A549 (cell line): ENCODE measurements at regions not wholly inside any gene's neighbourhood (a gene's known extent, or its start where the extent isn't known, plus 50 kb on each side); places are given as distances from the start of the nearest gene placed in this dataset.

Source experiments
- ATAC-seq, 2 experiments: fragments of 200-7000 bp in 1 of 2; fragments of >200 bp in 1 of 2; cut with Nextera tagmentation in 1 of 2; cut with Tn5 transposase in 1 of 2; 3 replicates each; pipeline versions ENCODE4 v1.8.0 to v1.9.1; 2018 to 2020; ENCODE audit warnings: mild to moderate bottlenecking in 1 of 2, moderate library complexity in 1 of 2
- CTCF ChIA-PET: fragments of 300-600 bp; sonication (Branson Sonifier 250); formaldehyde crosslinking; extraction: SDS; loops from one replicate; lab custom pipeline; 2021; ENCODE audit warnings: antibody characterized with exemption, inconsistent platforms; lab: Yijun Ruan, JAX
- POLR2A ChIA-PET: fragments of 350-600 bp; formaldehyde crosslinking; extraction: SDS; loops from one replicate; lab custom pipeline; 2021; ENCODE audit warnings: antibody characterized with exemption, inconsistent platforms; lab: Yijun Ruan, JAX
- DNase-seq, 2 experiments: peaks; one replicate each; pipeline versions ENCODE4 v3.0.0 to v3.0.0-alpha.2; 2011 to 2016; ENCODE audit warnings: low read depth in 1 of 2, low spot score in 1 of 2
- FAIRE-seq: peaks from 2 replicates; lab custom pipeline; 2011; peaks lifted over from hg19 to GRCh38; lab: Jason Lieb, UNC
- H3K27ac ChIP-seq, 2 experiments: fragments of >200 bp; sonication (Bioruptor Twin); formaldehyde crosslinking; 3 replicates each; pipeline ENCODE4 v1.5.1; 2016 to 2017
- H3K4me1 ChIP-seq: fragments of >200 bp; sonication (Bioruptor Twin); formaldehyde crosslinking; 3 replicates; pipeline ENCODE4 v1.6.1; 2016
- H3K4me2 ChIP-seq: fragments of >200 bp; sonication (Bioruptor Twin); formaldehyde crosslinking; 3 replicates; pipeline ENCODE4 v1.6.1; 2016
- H3K4me3 ChIP-seq: fragments of >200 bp; sonication (Bioruptor Twin); formaldehyde crosslinking; 3 replicates; pipeline ENCODE4 v1.5.1; 2016
- H3K9me3 ChIP-seq: fragments of >200 bp; sonication (Bioruptor Twin); formaldehyde crosslinking; 3 replicates; pipeline ENCODE4 v1.6.1; 2016
- CBX2 ChIP-seq: fragments of 200-600 bp; sonication (generic); IDR thresholded peaks from 2 replicates; pipeline ENCODE4 v1.6.1; 2016; ENCODE audit warnings: low read depth, mild to moderate bottlenecking, borderline replicate concordance
- CBX8 ChIP-seq: fragments of 200-600 bp; sonication (generic); IDR thresholded peaks from 2 replicates; pipeline ENCODE4 v1.6.1; 2016
- CEBPB ChIP-seq, 2 experiments: fragments of >200 bp in 1 of 2; sonication (Bioruptor Twin) in 1 of 2; formaldehyde crosslinking in 1 of 2; IDR thresholded peaks; 2 replicates each; pipeline ENCODE4 v1.6.1; 2012 to 2016
- CHD2 ChIP-seq: fragments of 150-350 bp; IDR thresholded peaks from 2 replicates; pipeline ENCODE4 v1.6.1; 2014; ENCODE audit warnings: low read length; ENCODE audit not compliant: partially characterized antibody
- EHMT2 ChIP-seq: fragments of 200-600 bp; sonication (generic); IDR thresholded peaks from 2 replicates; pipeline ENCODE4 v1.6.1; 2016; ENCODE audit warnings: antibody characterized with exemption, low read depth, mild to moderate bottlenecking, moderate library complexity
- EP300 ChIP-seq, 2 experiments: fragments of >200 bp; sonication (Bioruptor Twin); formaldehyde crosslinking; IDR thresholded peaks; 2 replicates in 1 of 2; 3 replicates in 1 of 2; pipeline ENCODE4 v1.6.1; 2016 to 2017
- FOSB ChIP-seq: fragments of 250-450 bp; sonication (Bioruptor Pico); IDR thresholded peaks from 2 replicates; pipeline ENCODE4 v1.5.0; 2020; ENCODE audit warnings: mild to moderate bottlenecking, moderate library complexity
- GATA3 ChIP-seq: IDR thresholded peaks from 2 replicates; pipeline ENCODE4 v1.6.1; 2012; ENCODE audit warnings: borderline replicate concordance
- HOXA7 ChIP-seq: fragments of 250-450 bp; sonication (Bioruptor Pico); IDR thresholded peaks from 2 replicates; pipeline ENCODE4 v1.5.0; 2020; ENCODE audit warnings: mild to moderate bottlenecking, moderate library complexity
- HOXB5 ChIP-seq: fragments of 250-450 bp; sonication (Bioruptor Pico); IDR thresholded peaks from 2 replicates; pipeline ENCODE4 v1.5.0; 2020; ENCODE audit warnings: mild to moderate bottlenecking, moderate library complexity
- MAFK ChIP-seq: fragments of 450-650 bp; IDR thresholded peaks from 2 replicates; pipeline ENCODE4 v1.6.1; 2014; ENCODE audit not compliant: partially characterized antibody
- MAZ ChIP-seq: fragments of 150-350 bp; IDR thresholded peaks from 2 replicates; pipeline ENCODE4 v1.6.1; 2014; ENCODE audit warnings: antibody characterized with exemption, low read depth, low read length, borderline replicate concordance
- NFE2L2 ChIP-seq: fragments of 150-350 bp; conservative IDR thresholded peaks from 2 replicates; pipeline ENCODE4 v1.6.1; 2014; ENCODE audit warnings: low read length
- NR3C1 ChIP-seq: fragments of >200 bp; sonication (Bioruptor Twin); formaldehyde crosslinking; IDR thresholded peaks from 3 replicates; pipeline ENCODE4 v1.6.1; 2017
- RFX5 ChIP-seq: fragments of 450-650 bp; IDR thresholded peaks from 2 replicates; pipeline ENCODE4 v1.7.1; 2014; ENCODE audit warnings: antibody characterized with exemption, mild to moderate bottlenecking, moderate library complexity
- RNF2 ChIP-seq: fragments of 200-600 bp; sonication (generic); IDR thresholded peaks from 2 replicates; pipeline ENCODE4 v1.6.1; 2016; ENCODE audit warnings: low read depth, mild to moderate bottlenecking, antibody characterized with exemption, moderate library complexity, borderline replicate concordance
- TP53 ChIP-seq: fragments of 250-450 bp; sonication (Bioruptor Pico); IDR thresholded peaks from 2 replicates; pipeline ENCODE4 v1.5.0; 2021; ENCODE audit warnings: mild to moderate bottlenecking, moderate library complexity
- ZC3H11A ChIP-seq: fragments of 450-650 bp; IDR thresholded peaks from 2 replicates; pipeline ENCODE4 v1.6.1; 2014; ENCODE audit warnings: antibody characterized with exemption, mild to moderate bottlenecking
- ZSCAN20 ChIP-seq: fragments of 250-450 bp; sonication (Bioruptor Pico); IDR thresholded peaks from 2 replicates; pipeline ENCODE4 v1.8.0; 2022; ENCODE audit warnings: mild to moderate bottlenecking, moderate library complexity
- WGBS: methylation state at CpG from one replicate; pipeline ENCODE4 v1.1.6; 2017; ENCODE audit errors: missing lambda C conversion rate; 5-methylcytosine and 5-hydroxymethylcytosine counted together
- TF ChIP-seq, protein P1 (sequence below): fragments of >200 bp; sonication (Bioruptor Twin); formaldehyde crosslinking; IDR thresholded peaks from 3 replicates; pipeline ENCODE4 v1.6.1; 2016
- TF ChIP-seq, protein P2 (sequence below): fragments of 250-450 bp; sonication (Bioruptor Pico); IDR thresholded peaks from 2 replicates; pipeline ENCODE4 v1.5.0; 2021; ENCODE audit warnings: mild to moderate bottlenecking, moderate library complexity, borderline replicate concordance
- TF ChIP-seq, protein P3 (sequence below): IDR thresholded peaks from 2 replicates; pipeline ENCODE4 v1.6.1; 2012
- TF ChIP-seq, protein P4 (sequence below): fragments of >200 bp; sonication (Bioruptor Twin); formaldehyde crosslinking; IDR thresholded peaks from 3 replicates; pipeline ENCODE4 v1.5.1; 2016

DNA sequence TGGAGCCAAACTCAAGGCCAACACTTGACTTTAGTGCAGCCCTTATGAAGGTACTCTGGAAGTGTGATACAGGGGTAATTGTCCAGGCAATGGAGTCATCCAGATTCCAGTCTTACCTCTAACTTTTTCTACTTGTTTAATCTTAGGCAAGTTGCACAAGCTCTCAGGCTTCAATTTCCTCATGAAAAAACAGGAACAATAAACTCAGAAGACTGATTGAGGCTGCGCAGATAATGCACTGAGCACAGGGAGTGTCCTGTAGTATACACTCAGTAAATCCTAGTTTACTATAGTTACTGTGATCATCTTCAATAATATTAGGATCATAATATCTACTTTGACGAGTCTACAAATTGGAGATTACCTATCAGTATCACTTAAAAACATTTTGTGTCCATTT, 127.5 kb upstream of the SMLR1 start:
- no peak overlapping the region for H3K4me2 ChIP-seq
- ChIA-PET POLR2A (no interaction called here), CTCF (interaction anchor here (1.0 to 2.5 kb wide), 2 partner anchors 15 to 375 kb away, joined by 3 to 7 read pairs; no protein-coding TSS in a partner anchor)
- no peak for DNase-seq
- WGBS, result 39% methylated on average over 2 of the region's 2 CpGs
- TF ChIP-seq CEBPB (IDR thresholded peaks at IDR 0.05) (no peak), CBX8 (no peak), CHD2 (no peak), RNF2 (no peak), NR3C1 (no peak), ZSCAN20 (no peak), TP53 (CRISPR knock-in tag) (no peak), ZC3H11A (no peak), CBX2 (no peak), GATA3 (no peak), MAZ (no peak), EP300 (IDR thresholded peaks at IDR 0.05) (no peak), RFX5 (no peak), HOXA7 (no peak), FOSB (CRISPR knock-in tag) (no peak), MAFK (no peak), NFE2L2 (no peak)
- TF ChIP-seq, protein P1, sequence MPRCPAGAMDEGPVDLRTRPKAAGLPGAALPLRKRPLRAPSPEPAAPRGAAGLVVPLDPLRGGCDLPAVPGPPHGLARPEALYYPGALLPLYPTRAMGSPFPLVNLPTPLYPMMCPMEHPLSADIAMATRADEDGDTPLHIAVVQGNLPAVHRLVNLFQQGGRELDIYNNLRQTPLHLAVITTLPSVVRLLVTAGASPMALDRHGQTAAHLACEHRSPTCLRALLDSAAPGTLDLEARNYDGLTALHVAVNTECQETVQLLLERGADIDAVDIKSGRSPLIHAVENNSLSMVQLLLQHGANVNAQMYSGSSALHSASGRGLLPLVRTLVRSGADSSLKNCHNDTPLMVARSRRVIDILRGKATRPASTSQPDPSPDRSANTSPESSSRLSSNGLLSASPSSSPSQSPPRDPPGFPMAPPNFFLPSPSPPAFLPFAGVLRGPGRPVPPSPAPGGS, result no peak
- TF ChIP-seq, protein P2, sequence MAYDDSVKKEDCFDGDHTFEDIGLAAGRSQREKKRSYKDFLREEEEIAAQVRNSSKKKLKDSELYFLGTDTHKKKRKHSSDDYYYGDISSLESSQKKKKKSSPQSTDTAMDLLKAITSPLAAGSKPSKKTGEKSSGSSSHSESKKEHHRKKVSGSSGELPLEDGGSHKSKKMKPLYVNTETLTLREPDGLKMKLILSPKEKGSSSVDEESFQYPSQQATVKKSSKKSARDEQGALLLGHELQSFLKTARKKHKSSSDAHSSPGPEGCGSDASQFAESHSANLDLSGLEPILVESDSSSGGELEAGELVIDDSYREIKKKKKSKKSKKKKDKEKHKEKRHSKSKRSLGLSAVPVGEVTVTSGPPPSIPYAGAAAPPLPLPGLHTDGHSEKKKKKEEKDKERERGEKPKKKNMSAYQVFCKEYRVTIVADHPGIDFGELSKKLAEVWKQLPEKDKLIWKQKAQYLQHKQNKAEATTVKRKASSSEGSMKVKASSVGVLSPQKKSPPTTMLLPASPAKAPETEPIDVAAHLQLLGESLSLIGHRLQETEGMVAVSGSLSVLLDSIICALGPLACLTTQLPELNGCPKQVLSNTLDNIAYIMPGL (CRISPR knock-in tag), result no peak
- TF ChIP-seq, protein P3, sequence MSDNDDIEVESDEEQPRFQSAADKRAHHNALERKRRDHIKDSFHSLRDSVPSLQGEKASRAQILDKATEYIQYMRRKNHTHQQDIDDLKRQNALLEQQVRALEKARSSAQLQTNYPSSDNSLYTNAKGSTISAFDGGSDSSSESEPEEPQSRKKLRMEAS, result no peak
- TF ChIP-seq, all 56 proteins: peak for 0
- no peaks in the 10 kb centered on the region for H3K4me1 ChIP-seq
- no peak overlapping the region for H3K4me3 ChIP-seq
- FAIRE-seq (no peak), ATAC-seq (no peak)
- no peaks in the 10 kb centered on the region for H3K9me3 ChIP-seq
- no peak overlapping the region for H3K27ac ChIP-seq

DNA sequence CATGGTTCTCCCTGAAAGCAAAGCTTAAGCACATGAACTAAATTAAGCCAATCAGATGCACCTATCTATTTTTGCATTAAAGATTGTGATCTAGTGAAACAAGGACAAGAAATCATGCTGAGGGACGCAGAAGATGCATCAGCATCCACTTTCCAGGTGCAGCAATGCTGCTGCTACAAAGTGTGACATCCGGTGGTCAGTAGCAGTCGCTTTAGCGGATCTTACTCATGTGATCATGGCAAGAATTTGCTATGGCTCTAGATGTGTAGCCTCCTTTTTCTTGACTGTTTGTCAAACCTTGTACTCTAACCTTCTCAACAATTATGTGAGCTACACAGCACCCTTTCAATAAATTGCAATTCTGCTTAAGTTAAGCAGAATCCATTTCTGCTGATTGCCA, 126.8 kb upstream of the SMLR1 start:
- POLR2A ChIA-PET, result no interaction called here
- Histone ChIP-seq H3K4me2 (no peak overlapping the region), H3K9me3 (no peaks in the 10 kb centered on the region), H3K27ac (no peak overlapping the region), H3K4me3 (no peak overlapping the region), H3K4me1 (no peaks in the 10 kb centered on the region)
- DNase-seq (no peak), FAIRE-seq (no peak), ATAC-seq (no peak)
- CTCF ChIA-PET, result interaction anchor here (1.0 to 2.5 kb wide), 2 partner anchors 14 to 375 kb away, joined by 3 to 7 read pairs; no protein-coding TSS in a partner anchor
- TF ChIP-seq TP53 (CRISPR knock-in tag) (no peak), NFE2L2 (no peak), EHMT2 (no peak), HOXA7 (no peak), HOXB5 (no peak)
- TF ChIP-seq, protein P4, sequence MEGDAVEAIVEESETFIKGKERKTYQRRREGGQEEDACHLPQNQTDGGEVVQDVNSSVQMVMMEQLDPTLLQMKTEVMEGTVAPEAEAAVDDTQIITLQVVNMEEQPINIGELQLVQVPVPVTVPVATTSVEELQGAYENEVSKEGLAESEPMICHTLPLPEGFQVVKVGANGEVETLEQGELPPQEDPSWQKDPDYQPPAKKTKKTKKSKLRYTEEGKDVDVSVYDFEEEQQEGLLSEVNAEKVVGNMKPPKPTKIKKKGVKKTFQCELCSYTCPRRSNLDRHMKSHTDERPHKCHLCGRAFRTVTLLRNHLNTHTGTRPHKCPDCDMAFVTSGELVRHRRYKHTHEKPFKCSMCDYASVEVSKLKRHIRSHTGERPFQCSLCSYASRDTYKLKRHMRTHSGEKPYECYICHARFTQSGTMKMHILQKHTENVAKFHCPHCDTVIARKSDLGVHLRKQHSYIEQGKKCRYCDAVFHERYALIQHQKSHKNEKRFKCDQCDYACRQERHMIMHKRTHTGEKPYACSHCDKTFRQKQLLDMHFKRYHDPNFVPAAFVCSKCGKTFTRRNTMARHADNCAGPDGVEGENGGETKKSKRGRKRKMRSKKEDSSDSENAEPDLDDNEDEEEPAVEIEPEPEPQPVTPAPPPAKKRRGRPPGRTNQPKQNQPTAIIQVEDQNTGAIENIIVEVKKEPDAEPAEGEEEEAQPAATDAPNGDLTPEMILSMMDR, result no peak
- WGBS, result 57% methylated on average over 4 of the region's 4 CpGs
